ENCODE measurements at regions not wholly inside any gene's neighbourhood (a gene's known extent, or its start where the extent isn't known, plus 50 kb on each side); places are given as distances from the start of the nearest gene placed in this dataset.
A peak's percentile ranks its signal among the peaks of the same experiment; 100 is the strongest.

DNA sequence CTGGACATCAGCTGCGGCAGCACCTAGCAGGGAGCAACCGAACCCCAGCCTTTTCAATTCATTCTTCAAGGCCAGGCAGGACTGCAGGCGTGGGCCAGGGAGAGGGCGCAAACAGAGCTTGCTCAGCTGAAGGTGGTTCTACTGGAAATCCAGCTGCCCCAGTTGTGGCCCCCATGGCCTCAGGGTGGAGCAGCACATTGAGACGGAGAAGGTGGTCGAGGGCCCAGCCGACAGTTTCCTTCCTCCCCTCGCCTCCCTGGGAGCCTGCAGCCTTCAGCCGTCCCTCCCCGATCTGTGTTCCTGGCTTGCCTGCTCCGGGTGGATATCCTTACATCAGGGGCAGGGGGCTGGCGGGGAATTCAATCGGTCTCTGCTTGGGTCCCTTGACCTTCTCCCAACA lies 217.8 kb downstream of the ANKRD60 start:
- H3K27ac ChIP-seq (ENCODE audit: low read depth, low read length) = no peak overlapping the region
- no peaks in the 10 kb centered on the region for H3K36me3 ChIP-seq (ENCODE audit: control insufficient read depth, insufficient read depth, low read length)

DNA sequence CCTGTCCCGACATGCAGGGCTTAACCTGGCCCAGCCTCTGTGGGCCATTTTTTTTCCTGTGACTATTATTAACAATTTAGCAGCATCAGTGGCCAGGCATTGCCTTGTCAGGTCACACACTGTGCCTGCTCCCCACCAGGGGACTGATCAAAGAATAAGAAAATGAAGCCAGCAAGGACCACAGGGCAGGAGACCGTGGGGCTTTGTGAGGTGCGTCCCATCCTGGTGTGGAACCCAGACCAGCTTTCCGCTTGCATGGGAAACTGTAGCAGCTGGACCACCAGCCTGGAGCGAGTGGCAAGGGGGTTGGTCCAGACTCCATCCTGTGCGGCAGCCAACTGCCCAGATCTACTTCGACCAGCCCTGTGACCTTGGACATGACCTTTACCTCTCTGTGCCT lies 218.3 kb downstream of the ANKRD60 start:
- no peaks in the 10 kb centered on the region for H3K4me1 Mint-ChIP-seq
- TF ChIP-seq, protein P1, sequence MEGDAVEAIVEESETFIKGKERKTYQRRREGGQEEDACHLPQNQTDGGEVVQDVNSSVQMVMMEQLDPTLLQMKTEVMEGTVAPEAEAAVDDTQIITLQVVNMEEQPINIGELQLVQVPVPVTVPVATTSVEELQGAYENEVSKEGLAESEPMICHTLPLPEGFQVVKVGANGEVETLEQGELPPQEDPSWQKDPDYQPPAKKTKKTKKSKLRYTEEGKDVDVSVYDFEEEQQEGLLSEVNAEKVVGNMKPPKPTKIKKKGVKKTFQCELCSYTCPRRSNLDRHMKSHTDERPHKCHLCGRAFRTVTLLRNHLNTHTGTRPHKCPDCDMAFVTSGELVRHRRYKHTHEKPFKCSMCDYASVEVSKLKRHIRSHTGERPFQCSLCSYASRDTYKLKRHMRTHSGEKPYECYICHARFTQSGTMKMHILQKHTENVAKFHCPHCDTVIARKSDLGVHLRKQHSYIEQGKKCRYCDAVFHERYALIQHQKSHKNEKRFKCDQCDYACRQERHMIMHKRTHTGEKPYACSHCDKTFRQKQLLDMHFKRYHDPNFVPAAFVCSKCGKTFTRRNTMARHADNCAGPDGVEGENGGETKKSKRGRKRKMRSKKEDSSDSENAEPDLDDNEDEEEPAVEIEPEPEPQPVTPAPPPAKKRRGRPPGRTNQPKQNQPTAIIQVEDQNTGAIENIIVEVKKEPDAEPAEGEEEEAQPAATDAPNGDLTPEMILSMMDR (conservative IDR thresholded peaks at IDR 0.05) = no peak
- Histone ChIP-seq H3K9me3 (ENCODE audit: control insufficient read depth, low read length) (peaks cover 3% of the 10 kb centered on the region), H3K27ac (ENCODE audit: low read depth, low read length) (no peak overlapping the region), H3K36me3 (ENCODE audit: control insufficient read depth, insufficient read depth, low read length) (no peaks in the 10 kb centered on the region), H3K4me3 (ENCODE audit: low read length) (no peak overlapping the region), H3K9ac (ENCODE audit: extremely low read depth, low read length, poor library complexity, severe bottlenecking) (no peak overlapping the region), H3K27me3 (ENCODE audit: control insufficient read depth, insufficient read depth, low read length, poor library complexity, severe bottlenecking) (no peaks in the 10 kb centered on the region), H3K4me1 (ENCODE audit: control insufficient read depth, insufficient read depth, low read length) (no peaks in the 10 kb centered on the region)
- DNase-seq = peak; percentile 31
- no peaks in the 10 kb centered on the region for H3K9me3 Mint-ChIP-seq
- H3K4me3 Mint-ChIP-seq = no peak overlapping the region
- H3K36me3 Mint-ChIP-seq (ENCODE audit: low read depth) = no peaks in the 10 kb centered on the region
- H3K27ac Mint-ChIP-seq = no peak overlapping the region
- WGBS, 2 experiments (ENCODE audit: insufficient coverage in 1 of 2, insufficient read length in 1 of 2) = 93 to 97% methylated on average over 5 to 7 of the region's 7 CpGs
- no peaks in the 10 kb centered on the region for H3K27me3 Mint-ChIP-seq (ENCODE audit: insufficient read depth)

More for the DNA sequence above, 217.8 kb downstream of the ANKRD60 start:
- WGBS, 2 experiments (ENCODE audit: insufficient coverage in 1 of 2, insufficient read length in 1 of 2) = 85 to 87% methylated on average over 9 to 13 of the region's 13 CpGs
- Mint-ChIP-seq H3K4me1 (no peaks in the 10 kb centered on the region), H3K4me3 (no peak overlapping the region), H3K27me3 (ENCODE audit: insufficient read depth) (no peaks in the 10 kb centered on the region), H3K27ac (no peak overlapping the region), H3K36me3 (ENCODE audit: low read depth) (no peaks in the 10 kb centered on the region), H3K9me3 (no peaks in the 10 kb centered on the region)
- Histone ChIP-seq H3K27me3 (ENCODE audit: control insufficient read depth, insufficient read depth, low read length, poor library complexity, severe bottlenecking) (no peaks in the 10 kb centered on the region), H3K4me3 (ENCODE audit: low read length) (no peak overlapping the region), H3K9ac (ENCODE audit: extremely low read depth, low read length, poor library complexity, severe bottlenecking) (no peak overlapping the region), H3K4me1 (ENCODE audit: control insufficient read depth, insufficient read depth, low read length) (no peaks in the 10 kb centered on the region), H3K9me3 (ENCODE audit: control insufficient read depth, low read length) (peaks cover 6% of the 10 kb centered on the region)
- DNase-seq = peak; percentile 37
- TF ChIP-seq, protein P1 (conservative IDR thresholded peaks at IDR 0.05) = no peak

DNA sequence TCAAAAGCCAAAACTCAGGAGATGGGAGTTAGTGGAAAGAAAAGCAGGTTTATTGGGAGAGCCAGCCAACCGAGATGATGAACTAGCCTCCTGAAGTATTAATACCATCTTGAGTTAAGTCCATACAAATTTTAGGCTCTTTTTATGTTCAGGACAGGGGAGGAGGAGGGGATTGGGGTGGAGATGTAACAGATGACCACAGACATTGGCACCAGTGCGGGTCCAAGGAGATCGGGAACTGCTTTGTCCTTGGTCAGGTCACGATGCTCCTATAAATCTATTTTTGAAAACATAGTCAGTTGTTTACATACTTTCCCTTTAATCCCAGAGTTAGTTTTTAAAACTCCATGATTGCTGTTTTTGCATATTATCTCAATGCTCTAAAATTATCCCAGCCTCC lies 219.6 kb downstream of the ANKRD60 start:
- Histone ChIP-seq H3K27me3 (ENCODE audit: control insufficient read depth, insufficient read depth, low read length, poor library complexity, severe bottlenecking) (no peaks in the 10 kb centered on the region), H3K27ac (ENCODE audit: low read depth, low read length) (no peak overlapping the region), H3K9ac (ENCODE audit: extremely low read depth, low read length, poor library complexity, severe bottlenecking) (no peak overlapping the region), H3K9me3 (ENCODE audit: control insufficient read depth, low read length) (peaks cover 2% of the 10 kb centered on the region), H3K36me3 (ENCODE audit: control insufficient read depth, insufficient read depth, low read length) (no peaks in the 10 kb centered on the region), H3K4me3 (ENCODE audit: low read length) (no peak overlapping the region), H3K4me1 (ENCODE audit: control insufficient read depth, insufficient read depth, low read length) (no peaks in the 10 kb centered on the region)
- Mint-ChIP-seq H3K9me3 (no peaks in the 10 kb centered on the region), H3K27me3 (ENCODE audit: insufficient read depth) (no peaks in the 10 kb centered on the region), H3K4me1 (no peaks in the 10 kb centered on the region), H3K4me3 (no peak overlapping the region), H3K36me3 (ENCODE audit: low read depth) (no peaks in the 10 kb centered on the region), H3K27ac (no peak overlapping the region)
- DNase-seq = no peak
- 91 to 100% methylated on average over 4 of the region's 4 CpGs for WGBS, 2 experiments (ENCODE audit: insufficient coverage in 1 of 2, insufficient read length in 1 of 2)
- TF ChIP-seq, protein P1 (conservative IDR thresholded peaks at IDR 0.05) = no peak

All from endodermal cell (in vitro differentiated cells).